ENCODE measurements at regions not wholly inside any gene's neighbourhood (a gene's known extent, or its start where the extent isn't known, plus 50 kb on each side); places are given as distances from the start of the nearest gene placed in this dataset.

GRCh38 chr4:107220976-107221375 lies 184.9 kb upstream of the DKK2 start (continued):
- TF ChIP-seq, protein P1, sequence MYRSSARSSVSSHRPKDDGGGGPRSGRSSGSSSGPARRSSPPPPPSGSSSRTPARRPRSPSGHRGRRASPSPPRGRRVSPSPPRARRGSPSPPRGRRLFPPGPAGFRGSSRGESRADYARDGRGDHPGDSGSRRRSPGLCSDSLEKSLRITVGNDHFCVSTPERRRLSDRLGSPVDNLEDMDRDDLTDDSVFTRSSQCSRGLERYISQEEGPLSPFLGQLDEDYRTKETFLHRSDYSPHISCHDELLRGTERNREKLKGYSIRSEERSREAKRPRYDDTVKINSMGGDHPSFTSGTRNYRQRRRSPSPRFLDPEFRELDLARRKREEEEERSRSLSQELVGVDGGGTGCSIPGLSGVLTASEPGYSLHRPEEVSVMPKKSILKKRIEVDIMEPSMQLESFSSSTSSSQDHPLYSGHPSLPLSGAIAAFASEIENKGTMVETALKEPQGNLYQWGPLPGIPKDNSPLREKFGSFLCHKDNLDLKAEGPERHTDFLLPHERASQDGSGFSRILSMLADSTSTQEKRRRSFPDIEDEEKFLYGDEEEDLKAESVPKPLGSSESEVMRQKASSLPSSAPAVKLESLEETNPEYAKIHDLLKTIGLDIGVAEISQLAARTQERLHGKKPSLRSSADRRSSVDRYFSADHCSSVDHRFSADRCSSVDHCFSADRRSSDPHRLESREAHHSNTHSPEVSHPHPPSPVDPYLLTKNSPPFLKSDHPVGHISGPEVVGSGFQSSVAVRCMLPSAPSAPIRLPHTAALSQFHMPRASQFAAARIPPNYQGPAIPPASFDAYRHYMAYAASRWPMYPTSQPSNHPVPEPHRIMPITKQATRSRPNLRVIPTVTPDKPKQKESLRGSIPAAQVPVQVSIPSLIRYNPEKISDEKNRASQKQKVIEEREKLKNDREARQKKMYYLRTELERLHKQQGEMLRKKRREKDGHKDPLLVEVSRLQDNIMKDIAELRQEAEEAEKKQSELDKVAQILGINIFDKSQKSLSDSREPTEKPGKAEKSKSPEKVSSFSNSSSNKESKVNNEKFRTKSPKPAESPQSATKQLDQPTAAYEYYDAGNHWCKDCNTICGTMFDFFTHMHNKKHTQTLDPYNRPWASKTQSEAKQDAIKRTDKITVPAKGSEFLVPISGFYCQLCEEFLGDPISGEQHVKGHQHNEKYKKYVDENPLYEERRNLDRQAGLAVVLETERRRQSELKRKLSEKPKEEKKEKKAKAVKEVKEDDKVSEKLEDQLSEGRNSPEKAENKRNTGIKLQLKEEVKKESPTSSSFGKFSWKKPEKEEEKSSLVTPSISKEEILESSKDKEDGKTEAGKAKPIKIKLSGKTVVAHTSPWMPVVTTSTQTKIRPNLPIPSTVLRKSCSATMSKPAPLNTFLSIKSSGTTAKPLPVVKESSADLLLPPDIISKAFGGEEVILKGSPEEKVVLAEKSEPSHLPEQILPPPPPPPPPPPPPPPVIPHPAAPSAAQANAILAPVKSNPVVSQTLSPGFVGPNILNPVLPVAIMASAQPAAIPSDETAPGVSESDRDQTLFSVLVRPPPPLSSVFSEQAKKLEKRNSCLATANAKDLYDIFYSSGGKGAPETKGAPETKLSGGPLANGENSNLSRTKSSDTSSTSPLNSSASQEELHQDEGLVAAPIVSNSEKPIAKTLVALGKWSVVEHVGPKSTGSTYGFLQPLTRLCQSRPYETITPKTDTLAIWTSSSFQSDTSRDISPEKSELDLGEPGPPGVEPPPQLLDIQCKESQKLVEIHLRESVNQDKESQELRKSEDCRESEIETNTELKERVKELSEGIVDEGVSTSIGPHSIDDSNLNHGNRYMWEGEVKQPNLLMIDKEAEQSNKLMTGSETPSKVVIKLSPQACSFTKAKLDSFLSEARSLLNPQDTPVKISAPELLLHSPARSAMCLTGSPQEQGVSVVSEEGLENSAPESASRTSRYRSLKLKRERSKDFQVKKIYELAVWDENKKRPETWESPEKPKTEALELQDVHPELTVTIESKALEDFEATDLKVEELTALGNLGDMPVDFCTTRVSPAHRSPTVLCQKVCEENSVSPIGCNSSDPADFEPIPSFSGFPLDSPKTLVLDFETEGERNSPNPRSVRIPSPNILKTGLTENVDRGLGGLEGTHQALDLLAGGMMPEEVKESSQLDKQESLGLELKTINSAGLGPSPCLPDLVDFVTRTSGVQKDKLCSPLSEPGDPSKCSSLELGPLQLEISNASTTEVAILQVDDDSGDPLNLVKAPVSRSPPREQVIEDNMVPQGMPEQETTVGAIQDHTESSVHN (IDR thresholded peaks at IDR 0.05; ENCODE audit: borderline replicate concordance in 1 of 2, low read depth in 1 of 2), result no peak

DNA sequence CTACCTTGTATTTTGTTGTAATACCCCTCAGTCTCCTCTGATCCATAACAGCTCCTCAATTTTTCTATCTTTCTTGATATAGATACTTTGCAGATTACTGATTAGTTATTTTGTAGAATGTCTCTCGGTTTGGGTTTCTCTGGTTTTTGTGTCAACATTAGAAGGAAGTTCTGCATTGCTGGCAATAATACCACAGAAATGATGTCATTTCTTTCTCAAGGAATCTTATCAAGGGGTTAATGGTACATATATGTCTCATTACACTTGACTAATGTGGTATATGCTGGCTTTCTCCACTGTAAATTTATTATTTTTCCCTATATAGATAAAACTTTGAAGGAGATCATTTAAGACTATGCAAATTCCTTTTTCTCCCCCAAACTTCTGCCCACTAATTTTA lies 183.6 kb upstream of the DKK2 start:
- in situ Hi-C loops (cut with MboI) (no loop called here), intact Hi-C loops (cut with micrococcal nuclease) (no loop called here)
- no peaks in the 10 kb centered on the region for H3K79me2 ChIP-seq (ENCODE audit: control insufficient read depth, insufficient read depth, low read length)
- ATAC-seq, result no peak
- ChIA-PET POLR2A (no interaction called here), CTCF (ENCODE audit: low intra/inter-chr PET ratio) (no interaction called here)
- no peaks in the 10 kb centered on the region for H3K36me3 ChIP-seq (ENCODE audit: control insufficient read depth, insufficient read depth, low read length)
- H3K9me1 ChIP-seq (ENCODE audit: control insufficient read depth, insufficient read depth, low read length), result no peaks in the 10 kb centered on the region
- no peak for FAIRE-seq
- no peak overlapping the region for H3K4me3 ChIP-seq
- 0% methylated on average over 1 of the region's 1 CpG for WGBS (ENCODE audit: insufficient coverage, low coverage, missing lambda C conversion rate)
- H3K27ac ChIP-seq (ENCODE audit: extremely low read depth, low read depth, low read length), result no peak overlapping the region
- H3K27me3 ChIP-seq (ENCODE audit: control insufficient read depth in 2 of 2, insufficient read depth in 2 of 2, low read length in 2 of 2), result no peaks in the 10 kb centered on the region
- H3K4me1 ChIP-seq (replicated peaks in 1 of 2; ENCODE audit: control insufficient read depth in 2 of 2, insufficient read depth in 2 of 2, low read length in 2 of 2), result no peaks in the 10 kb centered on the region
- no TSS peak for BruUV-seq (replicated peaks)
- H3K4me2 ChIP-seq (ENCODE audit: insufficient read depth, low read length), result no peak overlapping the region
- no peak for DNase-seq (ENCODE audit: extremely low read depth in 1 of 4, low spot score in 3 of 4)
- no peaks in the 10 kb centered on the region for H3K9me3 ChIP-seq (replicated peaks; ENCODE audit: control insufficient read depth, insufficient read depth, low read depth, low read length)
- H2AFZ ChIP-seq (ENCODE audit: low read depth, low read length), result no peak overlapping the region
- H3K9ac ChIP-seq (ENCODE audit: insufficient read depth in 1 of 2, low read depth in 2 of 2, low read length in 2 of 2), result no peak overlapping the region
- no peaks in the 10 kb centered on the region for H4K20me1 ChIP-seq (replicated peaks; ENCODE audit: control insufficient read depth, insufficient read depth, low read length)
- TF ChIP-seq BCLAF1 (IDR thresholded peaks at IDR 0.05; ENCODE audit: borderline replicate concordance in 1 of 2, control insufficient read depth in 1 of 2, low read depth in 2 of 2, low read length in 1 of 2), result no peak
- TF ChIP-seq SIN3A (IDR thresholded peaks at IDR 0.05; ENCODE audit: borderline replicate concordance in 2 of 2, control insufficient read depth in 1 of 2, low read depth in 2 of 2, low read length in 2 of 2), result no peak
- no peak for TF ChIP-seq TCFL5 (CRISPR knock-in tag; conservative IDR thresholded peaks at IDR 0.05)
- no peak for TF ChIP-seq ETS2 (tag; IDR thresholded peaks at IDR 0.05; ENCODE audit: borderline replicate concordance, poor library complexity, severe bottlenecking)
- no peak for TF ChIP-seq ZNF165 (CRISPR knock-in tag; IDR thresholded peaks at IDR 0.05; ENCODE audit: borderline replicate concordance)
- TF ChIP-seq CREBBP (IDR thresholded peaks at IDR 0.05; ENCODE audit: low read depth, low read length), result no peak
- no peak for TF ChIP-seq FIP1L1 (IDR thresholded peaks at IDR 0.05; ENCODE audit: low read depth, low read length, poor library complexity, severe bottlenecking)
- no peak for TF ChIP-seq FOXK1 (CRISPR knock-in tag; IDR thresholded peaks at IDR 0.05; ENCODE audit: borderline replicate concordance)

All from K562 (cell line).